GM19438 (cell line): ENCODE measurements at regions not wholly inside any gene's neighbourhood (a gene's known extent, or its start where the extent isn't known, plus 50 kb on each side); places are given as distances from the start of the nearest gene placed in this dataset.
A peak's percentile ranks its signal among the peaks of the same experiment; 100 is the strongest.

Experiments used
- ATAC-seq: cut with Tn5 transposase; IDR thresholded peaks from one replicate; pipeline ENCODE4 v1.9.1; 2021; ENCODE audit warnings: low read depth; ENCODE audit not compliant: unreplicated experiment

DNA sequence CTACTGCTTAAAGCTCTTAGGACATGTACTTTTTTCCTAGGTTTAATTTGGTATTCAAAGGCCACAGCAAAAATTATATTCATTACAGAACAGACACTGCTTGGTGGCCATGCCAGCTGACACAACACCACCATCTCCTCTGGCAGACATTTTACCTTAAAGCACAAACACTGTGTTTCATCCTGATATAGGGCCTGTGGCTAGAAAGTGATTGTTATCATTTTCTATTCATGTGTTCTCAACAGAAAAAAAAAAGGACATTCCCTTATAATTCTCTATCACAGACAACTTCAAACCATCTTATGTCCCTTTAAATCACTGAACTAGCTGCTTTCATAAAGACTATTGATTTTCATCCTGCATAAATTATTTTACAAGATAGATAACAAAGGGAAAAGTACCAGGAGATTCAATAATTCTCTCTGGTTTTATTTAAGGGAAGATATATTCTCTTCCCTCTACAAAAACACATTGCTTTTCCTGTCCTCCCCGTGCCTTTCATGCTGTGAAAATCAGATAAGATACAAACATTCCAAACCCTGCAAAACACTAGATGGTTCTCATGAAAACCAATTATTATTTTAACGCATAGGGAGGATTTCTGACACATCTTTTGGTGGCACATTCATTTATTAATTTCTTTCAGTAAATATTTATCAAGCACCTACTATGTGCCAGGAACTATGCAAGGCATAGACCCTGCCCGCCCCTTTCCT lies 139.3 kb upstream of the TMCC3 start:
- no peak for ATAC-seq

DNA sequence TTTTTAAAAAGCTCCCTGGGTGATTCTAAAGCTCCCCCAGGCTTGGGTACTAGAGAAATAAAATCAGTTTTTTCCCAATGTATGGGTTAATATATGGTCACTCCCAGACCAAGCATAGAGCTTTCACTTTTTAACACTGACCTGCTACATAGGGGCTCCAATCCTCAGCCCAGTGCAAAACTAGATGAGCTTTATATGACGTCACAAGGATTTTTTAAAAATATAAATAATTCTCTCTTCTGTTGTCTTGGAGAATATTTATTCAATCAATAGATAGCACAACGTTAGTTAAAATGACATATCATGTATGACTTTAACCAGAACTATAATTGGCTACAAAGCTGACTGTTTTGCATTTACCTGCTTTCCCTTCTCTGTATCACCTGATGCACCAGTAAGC lies 137.9 kb upstream of the TMCC3 start:
- ATAC-seq, result no peak

DNA sequence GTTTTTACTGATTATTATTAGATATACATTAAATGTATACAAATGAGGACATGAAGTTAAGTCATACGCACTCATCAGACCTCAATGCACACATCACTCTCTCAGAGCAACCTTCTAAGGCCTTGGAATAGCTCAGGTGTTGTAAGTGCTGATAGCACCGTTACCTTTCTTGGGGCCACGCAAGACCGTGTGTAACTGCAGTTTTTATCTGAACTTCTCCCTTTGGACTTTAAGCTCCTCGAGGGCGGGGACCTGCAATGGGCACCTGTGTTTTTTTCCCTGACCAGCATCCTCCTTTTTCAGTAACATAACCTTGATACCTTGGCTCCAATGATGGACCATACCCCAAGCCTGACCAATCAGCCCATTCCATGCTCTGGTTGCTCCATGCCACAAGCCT lies 136.5 kb upstream of the TMCC3 start:
- no peak for ATAC-seq

DNA sequence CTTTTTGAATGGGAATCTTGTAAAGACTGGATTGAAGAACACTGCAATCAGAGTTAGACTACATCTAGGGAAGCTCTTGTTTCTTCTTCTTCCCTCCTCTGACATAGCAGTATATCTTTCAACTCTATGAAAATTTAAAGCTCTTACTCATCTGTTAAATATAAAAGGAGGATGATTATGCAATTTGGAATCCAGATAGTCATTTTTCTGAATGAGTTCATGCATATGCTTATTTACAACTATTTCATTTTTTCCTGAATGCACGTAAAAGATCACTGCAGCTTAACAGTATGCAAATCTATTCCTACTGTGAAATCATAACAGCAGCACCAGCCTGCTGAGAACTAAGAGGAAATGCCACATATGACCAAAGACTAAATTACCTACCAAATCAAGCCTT lies 133.5 kb upstream of the TMCC3 start:
- no peak for ATAC-seq

- no peak for ATAC-seq
These were observed 133.0 kb upstream of the TMCC3 start for GRCh38 chr12:94783343-94783742.

- no peak for ATAC-seq
These were observed 131.5 kb upstream of the TMCC3 start for GRCh38 chr12:94781835-94782234.

DNA sequence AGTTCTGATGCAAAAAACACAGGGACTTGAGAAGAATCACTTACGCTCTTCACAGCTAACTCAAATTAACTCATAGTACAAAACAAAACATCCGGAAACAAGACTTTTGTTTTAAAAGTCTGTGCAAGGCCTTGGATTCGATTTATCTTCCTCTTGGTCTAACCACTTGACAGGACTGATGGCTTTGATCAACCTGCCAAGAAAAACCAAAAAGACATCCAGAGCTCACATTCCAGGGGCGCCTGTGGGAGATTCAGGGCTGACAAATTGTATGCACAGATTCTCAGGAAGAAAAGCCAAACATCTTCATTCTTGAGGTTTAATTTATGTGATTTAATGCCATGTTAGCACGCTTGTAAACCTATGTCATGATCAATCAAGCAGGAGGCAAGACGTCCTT lies 129.1 kb upstream of the TMCC3 start:
- ATAC-seq, result no peak

GRCh38 chr12:94777936-94778335 lies 127.6 kb upstream of the TMCC3 start:
- no peak for ATAC-seq

DNA sequence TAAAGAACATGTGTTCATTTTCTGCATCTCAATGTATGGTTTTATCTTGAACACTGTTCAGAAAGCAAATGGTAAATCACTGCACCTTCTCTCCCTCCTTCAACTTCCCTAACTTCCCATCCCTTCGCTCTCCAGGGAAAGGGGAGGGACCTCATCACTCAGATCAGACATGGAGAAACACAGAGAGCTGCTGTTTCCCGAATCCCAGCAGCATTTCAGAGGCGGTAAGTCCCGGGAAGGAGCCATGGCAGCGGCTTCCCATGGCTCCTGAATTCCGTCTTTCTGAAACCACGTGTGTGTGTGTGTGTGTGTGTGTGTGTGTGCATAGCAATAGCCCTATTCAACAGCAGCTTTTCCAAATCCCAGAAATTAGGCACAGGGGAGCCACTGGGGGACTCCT lies 125.4 kb upstream of the TMCC3 start:
- ATAC-seq, result no peak

DNA sequence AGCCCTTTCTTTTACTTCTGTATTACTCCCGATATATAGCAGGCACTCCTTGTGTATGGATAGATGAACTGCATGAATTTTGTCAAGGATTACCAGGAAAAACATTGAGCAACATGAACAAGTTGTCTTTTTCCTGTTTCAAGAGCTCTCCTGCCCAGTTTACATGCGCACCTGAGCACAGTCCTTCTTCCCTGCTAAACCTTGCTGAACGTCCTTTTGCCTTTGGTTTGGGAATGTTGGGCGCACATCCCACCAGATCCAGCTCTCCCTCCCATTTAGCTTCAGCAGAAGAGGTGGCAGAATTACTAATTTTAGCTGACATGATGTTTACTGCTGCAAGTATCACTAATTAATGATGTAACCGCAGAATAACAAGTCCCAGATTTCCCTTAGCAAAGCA lies 121.4 kb upstream of the TMCC3 start:
- ATAC-seq, result no peak

- ATAC-seq, result no peak
These were observed 120.8 kb upstream of the TMCC3 start for GRCh38 chr12:94771199-94771598.

DNA sequence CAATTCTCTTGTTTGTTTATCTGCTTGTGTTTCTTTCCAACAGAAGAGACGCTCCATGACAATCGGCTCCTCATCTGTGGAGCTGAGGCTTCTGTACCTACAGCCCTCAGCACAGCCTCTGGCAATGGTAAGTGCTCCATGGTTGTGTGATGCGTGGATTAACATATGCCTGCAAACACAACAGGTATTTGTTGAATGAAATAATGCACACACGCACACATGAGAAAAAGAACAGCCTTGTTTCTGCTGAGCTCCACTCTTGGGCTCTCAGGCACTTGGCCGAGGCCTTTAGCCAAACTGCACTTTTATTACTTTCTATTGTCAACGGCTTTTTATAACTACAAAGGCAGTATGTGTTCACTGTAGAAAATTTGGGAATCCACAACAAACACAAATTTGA lies 120.4 kb upstream of the TMCC3 start:
- ATAC-seq, result no peak

GRCh38 chr12:94769776-94770759 lies 119.7 kb upstream of the TMCC3 start:
- ATAC-seq, result no peak

DNA sequence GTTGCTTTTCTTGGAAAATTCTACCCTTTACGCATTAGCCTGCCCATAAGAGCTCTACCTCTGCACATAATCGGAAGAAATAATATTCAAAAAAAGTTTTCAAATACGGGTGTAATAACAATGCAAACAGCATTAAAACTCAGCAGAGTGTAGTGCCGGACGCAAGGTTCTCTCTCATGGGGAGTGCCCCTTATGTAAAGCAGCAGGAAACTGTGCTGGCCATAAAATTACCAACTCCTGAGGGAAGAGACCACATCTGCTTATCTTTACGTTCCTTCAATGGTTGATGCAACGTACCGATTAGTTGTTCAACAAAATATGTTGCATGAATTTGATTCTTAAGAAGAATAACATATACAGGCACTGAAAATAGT lies 118.7 kb upstream of the TMCC3 start:
- ATAC-seq, result peak; percentile 79

DNA sequence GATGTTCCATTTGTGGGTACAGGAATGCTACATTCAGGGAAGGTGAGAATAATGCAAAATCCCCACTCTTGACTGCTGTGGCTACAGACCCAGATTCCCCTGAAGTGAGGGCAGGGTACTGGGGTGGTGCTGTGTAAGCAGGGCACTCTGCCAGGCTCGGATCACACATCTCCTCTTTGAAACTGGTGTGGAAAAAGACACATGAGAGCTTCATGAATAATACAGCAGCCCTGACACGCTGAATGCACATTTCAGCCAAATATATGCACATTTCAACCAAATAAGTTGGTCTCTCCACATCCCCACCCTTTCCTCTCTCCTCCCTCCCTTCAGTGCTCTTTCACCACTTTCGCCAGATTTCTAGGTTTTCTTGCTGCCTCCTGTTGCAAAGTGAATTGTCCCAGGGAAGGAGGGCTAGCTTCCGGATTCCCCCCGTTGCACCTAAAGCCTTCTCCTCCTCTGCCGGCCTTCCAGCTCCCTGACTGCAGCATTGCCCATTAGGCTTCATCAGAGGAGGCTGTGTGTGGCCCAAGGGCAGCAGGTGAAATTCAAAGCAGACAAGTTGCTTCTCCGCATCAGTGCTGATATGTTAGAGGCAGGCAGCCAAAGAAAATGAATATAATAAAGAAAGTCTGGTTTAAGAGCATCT lies 118.2 kb upstream of the TMCC3 start:
- ATAC-seq, result peak; percentile 54

GRCh38 chr12:94767956-94768355 lies 117.6 kb upstream of the TMCC3 start:
- ATAC-seq, result no peak

GRCh38 chr12:94766397-94766796 lies 116.0 kb upstream of the TMCC3 start:
- no peak for ATAC-seq

DNA sequence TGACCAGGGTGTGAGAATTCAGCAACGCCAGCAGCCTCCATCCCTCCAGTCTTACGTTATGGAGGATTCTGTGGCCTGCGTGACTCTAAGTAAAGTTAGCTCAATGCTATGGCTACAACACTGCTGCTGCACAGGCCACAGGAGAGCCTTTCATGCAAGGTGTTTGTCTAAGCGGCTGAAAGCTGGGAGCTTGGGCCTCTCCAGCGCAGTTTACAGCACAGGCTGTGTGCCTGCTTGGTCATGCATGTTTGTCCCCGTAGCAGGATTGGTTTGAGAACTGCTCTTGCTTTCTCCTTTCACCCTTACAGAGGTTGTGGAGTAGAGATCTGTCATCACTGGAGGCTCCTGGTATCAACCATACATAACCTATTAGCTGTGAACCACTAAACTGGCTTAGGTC lies 113.1 kb upstream of the TMCC3 start:
- no peak for ATAC-seq

DNA sequence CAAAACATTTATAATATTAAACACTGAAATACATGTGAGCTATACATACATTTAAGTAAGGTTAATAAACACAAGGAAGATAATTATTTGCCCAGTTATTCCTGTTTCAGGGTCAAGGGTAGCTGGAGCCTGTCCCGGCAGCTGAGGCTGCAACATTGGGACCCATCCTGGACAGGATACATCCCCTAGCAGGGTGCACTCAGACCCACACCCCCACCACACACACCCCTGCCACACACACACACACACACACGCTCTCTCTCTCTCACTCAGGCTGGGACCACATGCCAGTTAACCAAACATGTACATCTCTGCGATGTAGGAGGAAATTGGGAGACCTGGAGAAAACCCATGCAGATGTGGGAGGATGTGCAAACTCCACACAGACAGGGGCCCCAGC lies 112.6 kb upstream of the TMCC3 start:
- ATAC-seq, result peak; percentile 39

DNA sequence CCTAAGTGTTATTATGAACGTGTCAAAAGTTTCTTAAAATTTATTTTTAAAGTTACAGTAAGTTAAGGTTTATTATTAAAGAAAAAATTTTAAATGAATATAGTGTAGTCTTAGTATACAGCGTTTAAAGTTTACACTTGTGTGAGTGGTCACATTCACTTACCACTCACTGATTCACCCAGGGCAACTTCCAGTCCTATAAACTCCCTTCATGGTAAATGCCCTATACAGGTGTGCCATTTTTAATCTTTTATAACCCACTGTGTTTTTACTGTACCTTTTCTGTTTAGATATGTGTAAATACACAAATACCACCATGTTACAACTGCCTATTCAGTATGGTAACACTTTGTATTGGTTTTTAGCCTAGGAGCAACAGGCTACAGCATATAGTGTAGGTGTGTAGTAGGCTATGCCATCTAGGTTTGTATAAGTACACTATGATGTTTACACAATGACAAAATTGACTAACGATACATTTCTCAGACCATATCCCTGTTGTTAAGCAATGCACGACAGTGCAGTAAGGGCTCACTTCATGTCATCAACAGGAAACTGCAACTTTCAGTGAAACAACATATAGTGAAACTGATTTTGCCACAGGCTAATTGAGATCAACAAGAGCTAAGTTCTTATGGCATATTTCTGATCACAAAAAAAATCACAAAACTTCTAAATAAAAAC lies 112.0 kb upstream of the TMCC3 start:
- ATAC-seq, result peak; percentile 84

DNA sequence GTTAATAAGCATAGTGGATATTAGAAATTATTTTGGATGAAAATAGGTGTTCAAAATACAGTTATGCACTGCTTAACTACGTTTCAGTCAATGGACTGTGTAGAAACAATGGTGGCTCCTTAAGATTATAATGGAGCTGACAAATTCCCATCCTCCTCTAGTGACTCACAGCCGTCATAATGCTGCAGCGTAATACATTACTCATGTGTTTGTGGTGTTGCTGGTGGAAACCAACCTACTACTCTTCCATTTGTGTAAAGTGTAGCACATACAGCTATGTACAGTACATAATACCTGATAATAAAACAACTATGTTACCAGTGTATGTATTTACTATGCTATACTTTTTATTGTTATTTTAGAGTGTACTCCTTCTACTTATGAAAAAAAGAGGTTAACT lies 111.2 kb upstream of the TMCC3 start:
- no peak for ATAC-seq
